GM12891 (cell line): ENCODE measurements at regions not wholly inside any gene's neighbourhood (a gene's known extent, or its start where the extent isn't known, plus 50 kb on each side); places are given as distances from the start of the nearest gene placed in this dataset.

Source experiments
- POLR2A ChIP-seq: IDR thresholded peaks from 2 replicates; pipeline ENCODE4 v1.6.1; 2011; ENCODE audit warnings: low read depth, low read length, control low read depth
- POLR2AphosphoS5 ChIP-seq: IDR thresholded peaks from 2 replicates; pipeline ENCODE4 v1.6.1; 2011; ENCODE audit warnings: low read depth, low read length, control low read depth
- POU2F2 ChIP-seq: IDR thresholded peaks from 2 replicates; pipeline ENCODE4 v1.6.1; 2011; ENCODE audit warnings: low read depth, mild to moderate bottlenecking, control low read depth, low read length, moderate library complexity
- SPI1 ChIP-seq: IDR thresholded peaks from 2 replicates; pipeline ENCODE4 v1.6.1; 2011; ENCODE audit warnings: low read depth, low read length, control low read depth
- TAF1 ChIP-seq: IDR thresholded peaks from 2 replicates; pipeline ENCODE4 v1.6.1; 2011; ENCODE audit warnings: low read depth, low read length, control low read depth

DNA sequence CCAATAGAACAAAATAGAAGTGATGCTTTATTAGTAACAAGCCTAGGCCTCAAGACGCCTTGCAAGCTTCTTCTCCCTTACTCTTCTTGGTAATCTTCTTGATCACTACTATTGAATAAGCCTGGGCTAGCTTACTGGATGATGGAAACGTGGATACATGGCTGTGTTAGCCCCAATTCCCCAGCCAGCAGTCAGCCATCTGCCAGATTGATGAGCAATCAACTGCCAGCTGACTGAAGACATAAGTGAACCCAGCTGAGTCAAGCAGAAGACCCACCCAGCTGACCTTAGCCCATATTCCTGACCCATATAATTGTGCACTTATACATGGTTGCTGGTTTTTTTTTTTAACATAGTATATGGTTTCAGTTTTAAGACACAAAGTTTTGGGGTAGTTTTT, 130.4 kb downstream of the DHX15 start:
- TF ChIP-seq POLR2A = no peak
- TF ChIP-seq SPI1 = no peak
- no peak for TF ChIP-seq POLR2AphosphoS5
- no peak for TF ChIP-seq POU2F2
- TF ChIP-seq TAF1 = no peak
